ENCODE measurements at regions not wholly inside any gene's neighbourhood (a gene's known extent, or its start where the extent isn't known, plus 50 kb on each side); places are given as distances from the start of the nearest gene placed in this dataset.

DNA sequence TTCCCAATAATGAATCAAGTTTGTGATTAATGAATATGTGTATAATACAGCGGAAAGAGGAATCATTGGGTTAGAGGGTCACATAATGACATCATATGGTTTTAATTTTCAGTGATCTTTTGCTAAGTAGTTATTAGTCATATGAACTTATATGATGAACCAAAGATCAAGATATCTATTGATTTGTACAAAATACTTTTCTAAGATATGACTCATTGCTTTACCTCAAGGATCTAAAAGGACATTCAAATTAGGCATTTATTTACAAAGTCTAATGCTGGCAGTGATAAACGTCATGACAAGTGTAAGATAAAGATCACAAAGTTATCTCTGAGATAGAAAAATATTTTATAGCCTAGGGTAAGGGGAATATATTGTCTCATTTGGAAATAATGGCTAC, 417.8 kb downstream of the RPL10L start:
- TF ChIP-seq CEBPB (IDR thresholded peaks at IDR 0.05; ENCODE audit: low read depth) = no peak
- TF ChIP-seq POLR2A (IDR thresholded peaks at IDR 0.05; ENCODE audit: borderline replicate concordance, extremely low read depth, insufficient read depth, insufficient read length) = no peak

Measured in HCT116 (cell line).